H1 (cell line): ENCODE measurements at regions not wholly inside any gene's neighbourhood (a gene's known extent, or its start where the extent isn't known, plus 50 kb on each side); places are given as distances from the start of the nearest gene placed in this dataset.

Experiments
- CTCF ChIA-PET: fragments of 300-600 bp; sonication (Branson Sonifier 250); formaldehyde crosslinking; loops from one replicate; lab custom pipeline; 2021; ENCODE audit not compliant: partially characterized antibody; lab: Charles Lee
- POLR2A ChIA-PET: fragments of 300-600 bp; sonication (Branson Sonifier 250); formaldehyde crosslinking; loops from one replicate; lab custom pipeline; 2021; ENCODE audit warnings: inconsistent platforms; ENCODE audit not compliant: partially characterized antibody; lab: Charles Lee
- DNase-seq, 2 experiments: peaks; one replicate each; pipeline versions ENCODE4 v3.0.0 to v3.0.0-alpha.2; 2010 to 2022; ENCODE audit warnings: low spot score in 2 of 2, low read depth in 1 of 2, mixed read lengths in 1 of 2
- FAIRE-seq: peaks from 2 replicates; lab custom pipeline; 2011; peaks lifted over from hg19 to GRCh38; lab: Jason Lieb, UNC
- H2AFZ ChIP-seq: 2 replicates; pipeline ENCODE4 v1.8.1; 2012; ENCODE audit warnings: low read length, inconsistent platforms
- H2AK5ac ChIP-seq: 2 replicates; pipeline ENCODE4 v1.6.1; 2013; ENCODE audit warnings: low read depth, low read length
- H2BK120ac ChIP-seq: replicated peaks from 2 replicates; pipeline ENCODE3; 2013; ENCODE audit warnings: low read depth, low read length, inconsistent platforms
- H2BK12ac ChIP-seq: 2 replicates; pipeline ENCODE4 v1.6.1; 2013; ENCODE audit warnings: low read depth, low read length
- H2BK15ac ChIP-seq: 2 replicates; pipeline ENCODE4 v1.6.1; 2013; ENCODE audit warnings: low read length
- H2BK20ac ChIP-seq: 2 replicates; pipeline ENCODE4 v1.6.1; 2013; ENCODE audit warnings: low read length
- H2BK5ac ChIP-seq: 2 replicates; pipeline ENCODE4 v1.6.1; 2013; ENCODE audit warnings: low read depth, low read length
- H3K14ac ChIP-seq: 2 replicates; pipeline ENCODE4 v1.6.1; 2013; ENCODE audit warnings: inconsistent platforms; ENCODE audit not compliant: insufficient read length
- H3K18ac ChIP-seq: 2 replicates; pipeline ENCODE4 v1.6.1; 2013; ENCODE audit warnings: low read length; ENCODE audit errors: extremely low read depth
- H3K23ac ChIP-seq: 2 replicates; pipeline ENCODE4 v1.6.1; 2013; ENCODE audit warnings: inconsistent platforms; ENCODE audit not compliant: insufficient read length
- H3K23me2 ChIP-seq: 2 replicates; pipeline ENCODE4 v1.6.1; 2013; ENCODE audit warnings: low read depth, low read length
- H3K27ac ChIP-seq: 2 replicates; pipeline ENCODE4 v1.6.1; 2011; ENCODE audit warnings: low read depth, low read length, inconsistent platforms
- H3K27me3 ChIP-seq, 4 experiments: replicated peaks in 1 of 4; 1 replicate in 1 of 4; 2 replicates in 3 of 4; pipeline versions ENCODE4 v1.6.1 to v1.8.1; 2011 to 2013; ENCODE audit warnings: low read length in 3 of 4, mild to moderate bottlenecking in 3 of 4, inconsistent platforms in 2 of 4, mixed read lengths in 2 of 4, moderate library complexity in 1 of 4; ENCODE audit not compliant: control insufficient read depth in 3 of 4, insufficient read depth in 3 of 4; ENCODE audit errors: extremely low read depth in 1 of 4
- H3K36me3 ChIP-seq, 4 experiments: 2 replicates each; pipeline versions ENCODE4 v1.6.1 to v1.8.1; 2011 to 2013; ENCODE audit warnings: mild to moderate bottlenecking in 4 of 4, low read length in 3 of 4, moderate library complexity in 2 of 4, control low read depth in 1 of 4, inconsistent platforms in 1 of 4; ENCODE audit not compliant: insufficient read depth in 4 of 4, control insufficient read depth in 2 of 4
- H3K4ac ChIP-seq: replicated peaks from 2 replicates; pipeline ENCODE3; 2013; ENCODE audit warnings: low read length, low read depth, mixed read lengths, inconsistent platforms; ENCODE audit not compliant: insufficient read length
- H3K4me1 ChIP-seq, 4 experiments: replicated peaks in 1 of 4; 1 replicate in 1 of 4; 2 replicates in 3 of 4; pipeline versions ENCODE4 v1.6.1 to v1.8.1; 2011 to 2013; ENCODE audit warnings: low read length in 3 of 4, inconsistent platforms in 2 of 4, mixed read lengths in 1 of 4; ENCODE audit not compliant: insufficient read depth in 4 of 4, control insufficient read depth in 3 of 4
- H3K4me2 ChIP-seq, 2 experiments: 2 replicates each; pipeline versions ENCODE4 v1.6.1 to v1.8.1; 2011 to 2013; ENCODE audit warnings: low read depth in 2 of 2, low read length in 2 of 2, control low read depth in 1 of 2, inconsistent platforms in 1 of 2, mild to moderate bottlenecking in 1 of 2; ENCODE audit not compliant: insufficient read depth in 1 of 2
- H3K4me3 ChIP-seq, 4 experiments: fragments of 200-600, 300-600 bp in 1 of 4; sonication (generic), shearing (Covaris generic), sonication (Bioruptor Twin) in 1 of 4; 2 replicates each; pipeline versions ENCODE4 v1.5.1 to v1.8.1; 2011 to 2016; ENCODE audit warnings: low read length in 4 of 4, low read depth in 3 of 4, control low read depth in 2 of 4, inconsistent platforms in 2 of 4, mild to moderate bottlenecking in 2 of 4, mixed read lengths in 1 of 4, moderate library complexity in 1 of 4; ENCODE audit not compliant: insufficient read depth in 2 of 4; ENCODE audit errors: extremely low read depth in 1 of 4
- H3K56ac ChIP-seq: replicated peaks from 2 replicates; pipeline ENCODE3; 2013; ENCODE audit warnings: low read depth, mild to moderate bottlenecking, mixed read lengths, low read length, inconsistent platforms; ENCODE audit not compliant: insufficient read length
- H3K79me1 ChIP-seq: 2 replicates; pipeline ENCODE4 v1.6.1; 2013; ENCODE audit warnings: low read depth, low read length, control low read depth
- H3K79me2 ChIP-seq, 2 experiments: 2 replicates each; pipeline versions ENCODE4 v1.6.1 to v1.8.1; 2012 to 2013; ENCODE audit warnings: low read length in 2 of 2, mild to moderate bottlenecking in 2 of 2, inconsistent platforms in 1 of 2; ENCODE audit not compliant: insufficient read depth in 2 of 2, control insufficient read depth in 1 of 2
- H3K9ac ChIP-seq, 4 experiments: replicated peaks in 1 of 4; 1 replicate in 1 of 4; 2 replicates in 3 of 4; pipeline versions ENCODE4 v1.6.1 to v1.8.1; 2011 to 2013; ENCODE audit warnings: low read depth in 3 of 4, low read length in 3 of 4, control low read depth in 2 of 4, mild to moderate bottlenecking in 2 of 4, moderate library complexity in 2 of 4, inconsistent platforms in 1 of 4; ENCODE audit errors: extremely low read depth in 1 of 4
- H3K9me3 ChIP-seq, 2 experiments: 2 replicates each; pipeline versions ENCODE4 v1.6.1 to v1.8.1; 2012 to 2013; ENCODE audit warnings: mild to moderate bottlenecking in 2 of 2, moderate library complexity in 2 of 2, control low read depth in 1 of 2, inconsistent platforms in 1 of 2, low read depth in 1 of 2, low read length in 1 of 2, mixed read lengths in 1 of 2; ENCODE audit not compliant: insufficient read depth in 2 of 2
- H4K20me1 ChIP-seq, 2 experiments: replicated peaks in 1 of 2; 2 replicates each; pipeline versions ENCODE3 to v1.8.1; 2011 to 2013; ENCODE audit warnings: inconsistent platforms in 2 of 2, low read length in 2 of 2, mild to moderate bottlenecking in 1 of 2; ENCODE audit not compliant: insufficient read depth in 2 of 2, control insufficient read depth in 1 of 2
- H4K5ac ChIP-seq: 2 replicates; pipeline ENCODE4 v1.6.1; 2013; ENCODE audit warnings: low read length, low read depth, mixed read lengths, inconsistent platforms; ENCODE audit not compliant: insufficient read length
- H4K8ac ChIP-seq: 2 replicates; pipeline ENCODE4 v1.8.0; 2013; ENCODE audit warnings: mild to moderate bottlenecking, moderate library complexity, low read length, inconsistent platforms; ENCODE audit not compliant: insufficient read depth; ENCODE audit errors: extremely low read depth
- H4K91ac ChIP-seq: replicated peaks from 2 replicates; pipeline ENCODE3; 2013; ENCODE audit warnings: low read length, mixed read lengths, inconsistent platforms; ENCODE audit not compliant: insufficient read length
- BCL11A ChIP-seq, 2 experiments: IDR thresholded peaks; one replicate each; pipeline ENCODE4 v1.6.1; 2011; ENCODE audit warnings: low read depth in 2 of 2, low read length in 2 of 2, mild to moderate bottlenecking in 2 of 2
- CTCF ChIP-seq, 3 experiments: IDR thresholded peaks; 1 replicate in 2 of 3; 2 replicates in 1 of 3; pipeline versions ENCODE4 v1.5.1 to v1.6.1; 2011; ENCODE audit warnings: low read length in 3 of 3, mild to moderate bottlenecking in 3 of 3, inconsistent platforms in 2 of 3, low read depth in 1 of 3, moderate library complexity in 1 of 3; ENCODE audit not compliant: insufficient read depth in 1 of 3; ENCODE audit errors: control extremely low read depth in 1 of 3
- GTF2F1 ChIP-seq: IDR thresholded peaks from 2 replicates; pipeline ENCODE4 v1.6.1; 2012; ENCODE audit warnings: low read depth, low read length, improper control_type of control experiment, borderline replicate concordance
- KDM1A ChIP-seq: fragments of 200-600, 300-600 bp; sonication (generic); IDR thresholded peaks from 2 replicates; pipeline ENCODE4 v1.7.1; 2016; ENCODE audit warnings: mild to moderate bottlenecking, low read length, borderline replicate concordance
- NANOG ChIP-seq: IDR thresholded peaks from 2 replicates; pipeline ENCODE4 v1.6.1; 2011; ENCODE audit warnings: low read length, low read depth, mild to moderate bottlenecking, inconsistent platforms; ENCODE audit not compliant: insufficient read depth, poor library complexity, severe bottlenecking
- RNF2 ChIP-seq: fragments of 200-900, 300-1000 bp; sonication (generic); IDR thresholded peaks from 2 replicates; pipeline ENCODE4 v1.7.1; 2016; ENCODE audit warnings: borderline replicate concordance, low read depth, mild to moderate bottlenecking, antibody characterized with exemption, low read length; ENCODE audit not compliant: poor library complexity, severe bottlenecking; ENCODE audit errors: missing control alignments
- TCF12 ChIP-seq: IDR thresholded peaks from 2 replicates; pipeline ENCODE4 v1.6.1; 2011; ENCODE audit warnings: low read depth, mild to moderate bottlenecking, low read length
- YY1 ChIP-seq: IDR thresholded peaks from 2 replicates; pipeline ENCODE4 v1.6.1; 2011; ENCODE audit warnings: low read depth, mild to moderate bottlenecking, low read length

GRCh38 chr14:37787879-37788494 is 192.6 kb downstream of the TTC6 start:
- CTCF ChIA-PET, result interaction anchor here (1.5 kb wide), 1 partner anchor 87 kb away, joined by 5 read pairs; no protein-coding TSS in a partner anchor
- H2AFZ ChIP-seq, result no peak overlapping the region
- no peak for FAIRE-seq

More at GRCh38 chr14:37787879-37788494, 192.6 kb downstream of the TTC6 start:
- Histone ChIP-seq H3K79me2 (no peaks in the 10 kb centered on the region), H3K23me2 (no peaks in the 10 kb centered on the region), H4K5ac (no peak overlapping the region), H3K27ac (no peak overlapping the region), H3K4me3 (no peak overlapping the region), H3K9ac (no peak overlapping the region), H3K79me1 (no peaks in the 10 kb centered on the region), H3K36me3 (no peaks in the 10 kb centered on the region), H3K18ac (no peak overlapping the region), H3K56ac (no peak overlapping the region), H2BK120ac (no peak overlapping the region), H4K20me1 (no peaks in the 10 kb centered on the region), H3K9me3 (peaks cover 0 to 5% of the 10 kb centered on the region in 2 experiments; a peak in 1 of 4 replicates), H3K4ac (no peak overlapping the region), H3K23ac (no peak overlapping the region), H2BK12ac (no peak overlapping the region), H4K91ac (no peak overlapping the region), H3K14ac (no peak overlapping the region), H2AK5ac (no peak overlapping the region), H3K4me1 (no peaks in the 10 kb centered on the region), H2BK15ac (no peak overlapping the region), H4K8ac (no peak overlapping the region), H3K27me3 (no peaks in the 10 kb centered on the region), H2BK20ac (no peak overlapping the region), H3K4me2 (no peak overlapping the region), H2BK5ac (no peak overlapping the region)
- POLR2A ChIA-PET, result no interaction called here
- TF ChIP-seq BCL11A (IDR thresholded peaks at IDR 0.05; ENCODE audit: low read depth in 2 of 2, low read length in 2 of 2), result no peak
- no peak for TF ChIP-seq RNF2
- TF ChIP-seq NANOG, result no peak
- no peak for TF ChIP-seq KDM1A
- TF ChIP-seq CTCF (IDR thresholded peaks at IDR 0.05; ENCODE audit: control extremely low read depth in 1 of 3, insufficient read depth in 1 of 3, low read depth in 1 of 3, low read length in 3 of 3), result no peak
- no peak for TF ChIP-seq GTF2F1
- TF ChIP-seq YY1, result no peak
- no peak for TF ChIP-seq TCF12
- DNase-seq, result no peak
